ENCODE measurements at regions not wholly inside any gene's neighbourhood (a gene's known extent, or its start where the extent isn't known, plus 50 kb on each side); places are given as distances from the start of the nearest gene placed in this dataset.

DNA sequence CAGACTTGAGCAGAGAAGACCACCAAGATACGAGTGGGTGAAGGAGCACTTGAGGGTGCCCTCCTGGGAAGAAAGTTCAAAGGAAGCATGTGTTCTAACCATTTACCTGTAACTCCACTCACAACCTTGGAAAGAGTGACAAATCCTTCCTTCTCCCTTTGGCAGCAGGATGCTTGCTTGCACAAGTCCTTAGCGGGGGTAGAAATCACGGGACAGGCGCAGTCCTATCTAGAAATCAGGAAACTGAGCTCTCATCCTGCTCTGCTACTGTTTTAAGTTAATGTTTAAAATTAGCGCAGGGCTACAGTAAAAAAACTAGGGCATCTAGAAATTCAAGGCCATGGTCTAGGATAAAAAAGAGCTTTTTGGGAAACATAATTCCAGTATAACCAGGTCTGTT, 100.9 kb upstream of the PTPRM start:
- Histone ChIP-seq H3K4me3 (ENCODE audit: low read depth in 2 of 2, low read length in 2 of 2) (no peak overlapping the region), H3K4me1 (ENCODE audit: control insufficient read depth, insufficient read depth, low read length) (no peaks in the 10 kb centered on the region), H3K9me3 (ENCODE audit: control insufficient read depth, insufficient read depth, low read depth, low read length) (no peaks in the 10 kb centered on the region), H3K27me3 (ENCODE audit: control insufficient read depth, insufficient read depth, low read length) (no peaks in the 10 kb centered on the region; the same call in 1 of the 2 replicates), H3K27ac (ENCODE audit: low read length) (no peak overlapping the region), H3K36me3 (ENCODE audit: control insufficient read depth, insufficient read depth, low read length) (no peaks in the 10 kb centered on the region)
- ATAC-seq (no peak), DNase-seq (ENCODE audit: low read depth, low spot score) (no peak)
- CTCF ChIA-PET, result no interaction called here
- BruUV-seq (replicated peaks), result no TSS peak
- POLR2A ChIA-PET, result interaction anchor here (0.6 kb wide), 1 partner anchor 70 kb away, joined by 3 read pairs; no protein-coding TSS in a partner anchor
- in situ Hi-C loops (cut with HindIII; ENCODE audit: low pct_unique_long_range_greater_than_20kb, low sequenced_read_pairs) (no loop called here), intact Hi-C loops (cut with micrococcal nuclease; ENCODE audit: unreplicated experiment) (no loop called here)
- TF ChIP-seq, protein P1, sequence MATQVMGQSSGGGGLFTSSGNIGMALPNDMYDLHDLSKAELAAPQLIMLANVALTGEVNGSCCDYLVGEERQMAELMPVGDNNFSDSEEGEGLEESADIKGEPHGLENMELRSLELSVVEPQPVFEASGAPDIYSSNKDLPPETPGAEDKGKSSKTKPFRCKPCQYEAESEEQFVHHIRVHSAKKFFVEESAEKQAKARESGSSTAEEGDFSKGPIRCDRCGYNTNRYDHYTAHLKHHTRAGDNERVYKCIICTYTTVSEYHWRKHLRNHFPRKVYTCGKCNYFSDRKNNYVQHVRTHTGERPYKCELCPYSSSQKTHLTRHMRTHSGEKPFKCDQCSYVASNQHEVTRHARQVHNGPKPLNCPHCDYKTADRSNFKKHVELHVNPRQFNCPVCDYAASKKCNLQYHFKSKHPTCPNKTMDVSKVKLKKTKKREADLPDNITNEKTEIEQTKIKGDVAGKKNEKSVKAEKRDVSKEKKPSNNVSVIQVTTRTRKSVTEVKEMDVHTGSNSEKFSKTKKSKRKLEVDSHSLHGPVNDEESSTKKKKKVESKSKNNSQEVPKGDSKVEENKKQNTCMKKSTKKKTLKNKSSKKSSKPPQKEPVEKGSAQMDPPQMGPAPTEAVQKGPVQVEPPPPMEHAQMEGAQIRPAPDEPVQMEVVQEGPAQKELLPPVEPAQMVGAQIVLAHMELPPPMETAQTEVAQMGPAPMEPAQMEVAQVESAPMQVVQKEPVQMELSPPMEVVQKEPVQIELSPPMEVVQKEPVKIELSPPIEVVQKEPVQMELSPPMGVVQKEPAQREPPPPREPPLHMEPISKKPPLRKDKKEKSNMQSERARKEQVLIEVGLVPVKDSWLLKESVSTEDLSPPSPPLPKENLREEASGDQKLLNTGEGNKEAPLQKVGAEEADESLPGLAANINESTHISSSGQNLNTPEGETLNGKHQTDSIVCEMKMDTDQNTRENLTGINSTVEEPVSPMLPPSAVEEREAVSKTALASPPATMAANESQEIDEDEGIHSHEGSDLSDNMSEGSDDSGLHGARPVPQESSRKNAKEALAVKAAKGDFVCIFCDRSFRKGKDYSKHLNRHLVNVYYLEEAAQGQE (IDR thresholded peaks at IDR 0.05; ENCODE audit: insufficient read depth in 1 of 2, low read depth in 2 of 2, low read length in 1 of 2), result no peak
- TF ChIP-seq SIN3A (IDR thresholded peaks at IDR 0.05; ENCODE audit: borderline replicate concordance, insufficient read depth, low read depth, low read length), result no peak
- TF ChIP-seq, protein P2, sequence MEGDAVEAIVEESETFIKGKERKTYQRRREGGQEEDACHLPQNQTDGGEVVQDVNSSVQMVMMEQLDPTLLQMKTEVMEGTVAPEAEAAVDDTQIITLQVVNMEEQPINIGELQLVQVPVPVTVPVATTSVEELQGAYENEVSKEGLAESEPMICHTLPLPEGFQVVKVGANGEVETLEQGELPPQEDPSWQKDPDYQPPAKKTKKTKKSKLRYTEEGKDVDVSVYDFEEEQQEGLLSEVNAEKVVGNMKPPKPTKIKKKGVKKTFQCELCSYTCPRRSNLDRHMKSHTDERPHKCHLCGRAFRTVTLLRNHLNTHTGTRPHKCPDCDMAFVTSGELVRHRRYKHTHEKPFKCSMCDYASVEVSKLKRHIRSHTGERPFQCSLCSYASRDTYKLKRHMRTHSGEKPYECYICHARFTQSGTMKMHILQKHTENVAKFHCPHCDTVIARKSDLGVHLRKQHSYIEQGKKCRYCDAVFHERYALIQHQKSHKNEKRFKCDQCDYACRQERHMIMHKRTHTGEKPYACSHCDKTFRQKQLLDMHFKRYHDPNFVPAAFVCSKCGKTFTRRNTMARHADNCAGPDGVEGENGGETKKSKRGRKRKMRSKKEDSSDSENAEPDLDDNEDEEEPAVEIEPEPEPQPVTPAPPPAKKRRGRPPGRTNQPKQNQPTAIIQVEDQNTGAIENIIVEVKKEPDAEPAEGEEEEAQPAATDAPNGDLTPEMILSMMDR (IDR thresholded peaks at IDR 0.05), result no peak
- TF ChIP-seq POLR2AphosphoS5 (IDR thresholded peaks at IDR 0.05; ENCODE audit: low read depth, low read length), result no peak
- no peak for TF ChIP-seq TCF7L2 (IDR thresholded peaks at IDR 0.05; ENCODE audit: low read depth, low read length)

DNA sequence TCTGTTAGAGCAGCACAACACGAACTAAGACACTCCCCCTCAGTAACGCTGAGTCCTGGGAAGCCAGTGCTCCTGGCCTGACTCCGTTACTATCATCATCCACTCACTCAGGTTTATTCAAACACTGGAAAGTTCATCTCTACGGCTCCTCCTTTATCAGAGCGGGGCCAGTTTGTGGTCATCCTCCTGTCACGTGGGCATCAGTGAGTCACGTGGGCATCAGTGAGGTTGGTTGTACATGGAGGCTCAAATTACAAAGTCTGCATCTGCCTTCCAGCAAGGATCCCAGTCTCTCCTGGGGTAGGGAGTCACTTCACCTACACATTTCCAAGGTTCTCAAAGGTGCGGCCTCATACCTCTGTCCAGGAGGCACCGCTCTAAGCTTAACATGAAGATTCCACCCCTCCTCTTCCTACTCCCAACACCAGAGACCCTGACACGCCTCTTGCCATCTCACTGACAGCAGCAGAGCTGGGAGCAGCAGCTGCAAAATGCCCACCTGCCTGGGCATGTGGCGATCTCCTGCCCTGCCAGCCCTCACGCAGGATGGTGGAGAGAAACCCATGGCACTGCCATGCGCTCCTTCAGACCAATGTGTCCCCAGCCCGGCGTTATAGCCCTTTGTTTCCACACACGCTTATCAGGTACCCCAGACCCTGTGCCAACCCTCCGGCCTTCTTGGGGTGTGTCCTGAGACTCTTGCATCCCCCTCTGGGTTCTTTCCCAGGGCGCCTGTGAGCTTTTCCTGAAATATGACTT, 99.2 kb upstream of the PTPRM start:
- H3K27me3 ChIP-seq (ENCODE audit: control insufficient read depth, insufficient read depth, low read length), result no peaks in the 10 kb centered on the region; the same call in 1 of the 2 replicates
- no peaks in the 10 kb centered on the region for H3K4me1 ChIP-seq (ENCODE audit: control insufficient read depth, insufficient read depth, low read length)
- in situ Hi-C loops (cut with HindIII; ENCODE audit: low pct_unique_long_range_greater_than_20kb, low sequenced_read_pairs) (no loop called here), intact Hi-C loops (cut with micrococcal nuclease; ENCODE audit: unreplicated experiment) (no loop called here)
- TF ChIP-seq, protein P2 (IDR thresholded peaks at IDR 0.05), result no peak
- TF ChIP-seq, protein P1 (IDR thresholded peaks at IDR 0.05; ENCODE audit: insufficient read depth in 1 of 2, low read depth in 2 of 2, low read length in 1 of 2), result no peak
- no peak for TF ChIP-seq SIN3A (IDR thresholded peaks at IDR 0.05; ENCODE audit: borderline replicate concordance, insufficient read depth, low read depth, low read length)
- TF ChIP-seq POLR2AphosphoS5 (IDR thresholded peaks at IDR 0.05; ENCODE audit: low read depth, low read length), result no peak
- TF ChIP-seq TCF7L2 (IDR thresholded peaks at IDR 0.05; ENCODE audit: low read depth, low read length), result no peak
- H3K4me3 ChIP-seq (ENCODE audit: low read depth in 2 of 2, low read length in 2 of 2), result no peak overlapping the region
- ChIA-PET CTCF (no interaction called here), POLR2A (no interaction called here)
- DNase-seq (ENCODE audit: low read depth, low spot score) (no peak), ATAC-seq (no peak)
- no peaks in the 10 kb centered on the region for H3K9me3 ChIP-seq (ENCODE audit: control insufficient read depth, insufficient read depth, low read depth, low read length)
- BruUV-seq (replicated peaks), result no TSS peak
- H3K27ac ChIP-seq (ENCODE audit: low read length), result no peak overlapping the region
- no peaks in the 10 kb centered on the region for H3K36me3 ChIP-seq (ENCODE audit: control insufficient read depth, insufficient read depth, low read length)
